ENCODE measurements at regions not wholly inside any gene's neighbourhood (a gene's known extent, or its start where the extent isn't known, plus 50 kb on each side); places are given as distances from the start of the nearest gene placed in this dataset.
"Not testable (repeated sequence)": the region's sequence is repeated elsewhere in the genome, so short reads cannot be mapped to it uniquely, and the experiment has no call there.

- no peak for FAIRE-seq
Observed at GRCh38 chr5:162487528-162488525, 420.3 kb downstream of the GABRG2 start.

- no peak for FAIRE-seq
Observed at GRCh38 chr5:162496100-162496808, 428.7 kb downstream of the GABRG2 start.

GRCh38 chr5:162497455-162497854, 429.9 kb downstream of the GABRG2 start:
- FAIRE-seq, result no peak

GRCh38 chr5:162502780-162503179, 435.2 kb downstream of the GABRG2 start:
- no peak for FAIRE-seq

GRCh38 chr5:162503796-162504195, 436.2 kb downstream of the GABRG2 start:
- no peak for FAIRE-seq

GRCh38 chr5:162512935-162513565, 445.5 kb downstream of the GABRG2 start:
- FAIRE-seq, result no peak

- no peak for FAIRE-seq
Observed at GRCh38 chr5:162514116-162514515, 446.5 kb downstream of the GABRG2 start.

GRCh38 chr5:162520878-162521277, 453.3 kb downstream of the GABRG2 start:
- FAIRE-seq, result no peak

GRCh38 chr5:162529209-162529608, 461.6 kb downstream of the GABRG2 start:
- FAIRE-seq, result no peak

GRCh38 chr5:162529886-162530285, 462.3 kb downstream of the GABRG2 start:
- no peak for FAIRE-seq

- no peak for FAIRE-seq
Observed at GRCh38 chr5:162543437-162543836, 475.9 kb downstream of the GABRG2 start.

- no peak for FAIRE-seq
Observed at GRCh38 chr5:162544905-162545304, 477.3 kb downstream of the GABRG2 start.

- FAIRE-seq, result no peak
Observed at GRCh38 chr5:162550236-162550635, 482.7 kb downstream of the GABRG2 start.

GRCh38 chr5:162558120-162558519, 490.5 kb downstream of the GABRG2 start:
- no peak for FAIRE-seq

GRCh38 chr5:162567644-162568043, 500.1 kb downstream of the GABRG2 start:
- no peak for FAIRE-seq

GRCh38 chr5:162573758-162574157, 506.2 kb downstream of the GABRG2 start:
- FAIRE-seq, result no peak

GRCh38 chr5:162591724-162592123, 524.2 kb downstream of the GABRG2 start:
- FAIRE-seq, result no peak

- FAIRE-seq, result no peak
Observed at GRCh38 chr5:162593881-162594280, 526.3 kb downstream of the GABRG2 start.

- FAIRE-seq, result no peak
Observed at GRCh38 chr5:162603443-162604070, 536.0 kb downstream of the GABRG2 start.

GRCh38 chr5:162607879-162608278, 540.3 kb downstream of the GABRG2 start:
- no peak for FAIRE-seq

- not testable (repeated sequence) for FAIRE-seq
Observed at GRCh38 chr5:162621726-162622263, 554.2 kb downstream of the GABRG2 start.

GRCh38 chr5:162624110-162624509, 556.5 kb downstream of the GABRG2 start:
- no peak for FAIRE-seq

- no peak for FAIRE-seq
Observed at GRCh38 chr5:162637481-162637880, 569.9 kb downstream of the GABRG2 start.

Data from G401.6 (cell line).